ENCODE measurements at regions not wholly inside any gene's neighbourhood (a gene's known extent, or its start where the extent isn't known, plus 50 kb on each side); places are given as distances from the start of the nearest gene placed in this dataset.

DNA sequence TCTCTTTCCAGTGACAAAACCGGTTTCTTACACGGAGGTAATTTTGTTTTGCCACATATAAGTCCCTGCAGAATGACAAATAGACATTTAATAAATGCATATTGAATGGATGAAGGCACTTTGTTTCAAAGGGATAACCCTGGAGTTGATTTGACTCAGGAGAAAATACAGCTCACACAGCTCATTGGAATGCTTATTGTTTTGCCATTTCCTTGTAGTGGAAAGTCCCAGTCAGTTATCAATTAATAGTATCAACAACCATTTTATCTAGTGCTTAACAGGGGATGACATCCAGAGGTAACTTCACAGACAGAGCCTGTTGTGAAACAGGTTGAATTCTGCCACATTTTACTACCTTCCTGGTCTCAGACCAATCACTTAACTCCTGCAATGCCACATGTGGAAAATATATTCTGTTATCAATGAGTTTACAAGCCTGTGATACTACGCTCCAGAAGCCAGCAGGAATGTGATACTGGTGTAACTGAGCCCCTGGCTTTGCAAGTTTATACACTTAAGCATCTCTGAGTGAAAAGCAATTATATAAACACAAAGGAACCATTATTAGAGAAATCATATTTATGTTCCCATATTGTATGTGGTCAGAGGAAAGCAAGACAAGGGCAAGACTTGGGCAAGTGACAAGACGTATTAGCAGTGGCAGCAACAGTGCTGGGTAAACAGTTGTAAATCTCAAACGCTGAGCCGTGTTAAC, 123.1 kb upstream of the ANKRD55 start:
- Histone ChIP-seq H3K27me3 (ENCODE audit: control insufficient read depth, insufficient read depth, low read length) (no peaks in the 10 kb centered on the region), H3K36me3 (ENCODE audit: control insufficient read depth, insufficient read depth, low read length) (no peaks in the 10 kb centered on the region), H3K9ac (ENCODE audit: low read length) (no peak overlapping the region), H3K4me3 (ENCODE audit: low read length) (no peak overlapping the region), H3K27ac (ENCODE audit: low read depth, low read length) (no peak overlapping the region), H3K4me1 (ENCODE audit: control insufficient read depth, insufficient read depth, low read length) (peaks cover 9% of the 10 kb centered on the region)

- Histone ChIP-seq H3K27ac (ENCODE audit: low read depth, low read length) (no peak overlapping the region), H3K4me3 (ENCODE audit: low read length) (no peak overlapping the region), H3K36me3 (ENCODE audit: control insufficient read depth, insufficient read depth, low read length) (no peaks in the 10 kb centered on the region), H3K4me1 (ENCODE audit: control insufficient read depth, insufficient read depth, low read length) (peaks cover 9% of the 10 kb centered on the region), H3K27me3 (ENCODE audit: control insufficient read depth, insufficient read depth, low read length) (no peaks in the 10 kb centered on the region), H3K9ac (ENCODE audit: low read length) (no peak overlapping the region)
These were observed 121.7 kb upstream of the ANKRD55 start for GRCh38 chr5:56354836-56355235.

DNA sequence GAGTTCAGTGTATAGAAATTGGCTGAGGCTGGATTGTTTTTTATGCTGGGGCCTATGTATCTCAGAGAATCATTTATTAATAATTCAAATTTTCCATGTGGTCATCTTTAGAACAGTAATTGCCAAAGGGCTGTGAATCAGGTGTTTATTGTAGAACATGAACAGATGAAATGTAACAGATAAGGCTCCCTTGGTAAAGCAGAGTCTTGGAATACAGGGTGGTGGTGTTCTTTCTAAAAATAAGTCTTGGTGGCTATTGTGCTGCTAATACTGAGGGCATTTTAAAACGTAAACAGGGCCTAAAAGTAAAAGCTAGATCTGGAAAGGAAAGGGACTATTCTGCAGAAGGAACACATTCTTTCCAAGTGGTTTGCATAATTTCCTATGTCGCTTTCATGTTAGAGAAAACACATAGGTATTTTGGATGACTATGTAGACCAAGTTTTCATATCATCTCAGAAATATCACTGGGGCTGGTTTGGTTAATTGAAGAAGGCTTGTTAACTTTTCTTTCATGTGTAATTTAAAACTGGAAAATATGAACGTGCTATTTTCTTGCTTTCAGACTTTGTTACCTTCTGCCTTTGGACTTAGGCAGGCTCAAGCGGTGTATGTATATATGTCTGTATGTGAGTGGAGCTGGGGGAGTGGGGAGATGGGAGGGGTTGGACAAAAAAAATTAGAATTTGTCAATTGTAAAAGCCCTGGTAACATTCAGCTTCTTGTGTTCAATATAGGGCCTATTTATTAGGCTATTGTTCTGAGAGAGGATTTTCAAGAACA, 119.9 kb upstream of the ANKRD55 start:
- no peak overlapping the region for H3K9ac ChIP-seq (ENCODE audit: low read length)
- H3K36me3 ChIP-seq (ENCODE audit: control insufficient read depth, insufficient read depth, low read length): no peaks in the 10 kb centered on the region
- no peaks in the 10 kb centered on the region for H3K27me3 ChIP-seq (ENCODE audit: control insufficient read depth, insufficient read depth, low read length)
- H3K4me1 ChIP-seq (ENCODE audit: control insufficient read depth, insufficient read depth, low read length): peaks cover 5% of the 10 kb centered on the region
- no peak overlapping the region for H3K27ac ChIP-seq (ENCODE audit: low read depth, low read length)
- no peak overlapping the region for H3K4me3 ChIP-seq (ENCODE audit: low read length)

DNA sequence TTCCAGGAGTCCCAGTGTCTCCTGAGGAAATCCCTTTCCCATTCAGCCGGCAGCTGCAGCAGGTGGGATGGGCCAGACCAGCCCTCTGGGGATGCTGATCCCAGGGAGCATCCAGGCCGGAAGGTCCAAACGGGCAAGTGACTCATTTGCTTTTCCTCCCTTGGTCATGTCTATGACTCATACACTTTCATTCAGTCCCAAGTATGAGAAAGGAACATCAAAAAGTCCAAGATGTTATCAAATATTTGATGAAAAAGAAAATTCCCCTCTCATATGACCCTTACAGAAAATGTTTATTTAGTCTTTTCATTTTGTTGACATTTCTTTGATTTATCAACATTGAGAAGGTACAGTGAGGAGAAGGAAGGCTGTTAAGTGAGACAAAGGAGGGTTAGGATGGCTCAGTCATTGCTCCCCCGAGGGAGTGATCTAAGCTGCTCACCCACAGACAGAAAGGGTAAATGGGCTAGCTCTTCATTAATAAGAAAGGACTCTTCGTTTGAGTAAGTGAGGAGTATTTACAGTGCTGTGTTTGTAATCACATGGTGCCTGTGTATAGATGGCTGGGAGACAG, 117.6 kb upstream of the ANKRD55 start:
- Histone ChIP-seq H3K9ac (ENCODE audit: low read length) (no peak overlapping the region), H3K36me3 (ENCODE audit: control insufficient read depth, insufficient read depth, low read length) (no peaks in the 10 kb centered on the region), H3K4me3 (ENCODE audit: low read length) (no peak overlapping the region), H3K27me3 (ENCODE audit: control insufficient read depth, insufficient read depth, low read length) (no peaks in the 10 kb centered on the region), H3K4me1 (ENCODE audit: control insufficient read depth, insufficient read depth, low read length) (no peaks in the 10 kb centered on the region), H3K27ac (ENCODE audit: low read depth, low read length) (no peak overlapping the region)

- Histone ChIP-seq H3K36me3 (ENCODE audit: control insufficient read depth, insufficient read depth, low read length) (no peaks in the 10 kb centered on the region), H3K4me3 (ENCODE audit: low read length) (no peak overlapping the region), H3K9ac (ENCODE audit: low read length) (no peak overlapping the region), H3K27me3 (ENCODE audit: control insufficient read depth, insufficient read depth, low read length) (no peaks in the 10 kb centered on the region), H3K4me1 (ENCODE audit: control insufficient read depth, insufficient read depth, low read length) (no peaks in the 10 kb centered on the region), H3K27ac (ENCODE audit: low read depth, low read length) (no peak overlapping the region)
These were observed 117.0 kb upstream of the ANKRD55 start for GRCh38 chr5:56350011-56350596.

GRCh38 chr5:56349461-56349860, 116.3 kb upstream of the ANKRD55 start:
- no peaks in the 10 kb centered on the region for H3K27me3 ChIP-seq (ENCODE audit: control insufficient read depth, insufficient read depth, low read length)
- no peak overlapping the region for H3K27ac ChIP-seq (ENCODE audit: low read depth, low read length)
- H3K36me3 ChIP-seq (ENCODE audit: control insufficient read depth, insufficient read depth, low read length): no peaks in the 10 kb centered on the region
- no peak overlapping the region for H3K9ac ChIP-seq (ENCODE audit: low read length)
- no peak overlapping the region for H3K4me3 ChIP-seq (ENCODE audit: low read length)
- no peaks in the 10 kb centered on the region for H3K4me1 ChIP-seq (ENCODE audit: control insufficient read depth, insufficient read depth, low read length)

DNA sequence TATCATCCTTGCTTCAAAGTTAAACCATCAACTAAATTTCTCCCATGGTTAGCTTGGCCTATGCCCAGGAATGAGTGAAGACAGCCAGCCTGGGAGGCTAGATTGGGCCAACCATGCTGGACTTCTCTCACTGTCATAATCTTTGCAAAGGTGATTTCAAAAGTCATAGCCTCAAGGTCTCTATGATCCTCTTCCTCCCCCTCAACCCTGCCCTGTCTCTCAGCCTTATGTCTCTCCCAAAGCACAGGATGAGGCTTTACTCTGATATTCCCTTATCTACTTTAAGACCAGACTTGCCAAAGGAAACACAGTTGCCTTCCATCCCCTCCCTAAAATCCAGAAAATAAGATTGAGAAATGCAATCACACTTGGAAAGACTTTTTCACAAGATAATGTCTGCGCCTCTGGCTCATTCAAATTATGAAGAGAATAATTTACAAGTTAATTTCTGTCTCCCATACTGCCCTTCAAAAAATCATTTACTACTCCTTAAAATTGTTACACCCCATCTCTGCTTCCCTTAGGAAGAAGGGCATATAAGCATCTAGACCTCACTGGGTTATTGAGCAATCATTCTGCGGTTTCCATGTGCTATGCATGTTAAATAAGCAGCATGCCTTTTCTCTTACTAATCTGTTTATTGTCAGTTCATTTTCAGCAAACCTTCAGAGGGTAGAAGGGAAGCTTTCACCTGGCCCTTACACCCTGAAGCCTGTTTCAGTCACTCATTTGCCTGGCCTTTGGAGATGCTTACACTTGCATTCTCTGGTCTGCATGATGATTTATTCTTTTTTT, 113.8 kb upstream of the ANKRD55 start:
- Histone ChIP-seq H3K4me1 (ENCODE audit: control insufficient read depth, insufficient read depth, low read length) (no peaks in the 10 kb centered on the region), H3K9ac (ENCODE audit: low read length) (no peak overlapping the region), H3K27ac (ENCODE audit: low read depth, low read length) (no peak overlapping the region), H3K36me3 (ENCODE audit: control insufficient read depth, insufficient read depth, low read length) (no peaks in the 10 kb centered on the region), H3K4me3 (ENCODE audit: low read length) (no peak overlapping the region), H3K27me3 (ENCODE audit: control insufficient read depth, insufficient read depth, low read length) (no peaks in the 10 kb centered on the region)

DNA sequence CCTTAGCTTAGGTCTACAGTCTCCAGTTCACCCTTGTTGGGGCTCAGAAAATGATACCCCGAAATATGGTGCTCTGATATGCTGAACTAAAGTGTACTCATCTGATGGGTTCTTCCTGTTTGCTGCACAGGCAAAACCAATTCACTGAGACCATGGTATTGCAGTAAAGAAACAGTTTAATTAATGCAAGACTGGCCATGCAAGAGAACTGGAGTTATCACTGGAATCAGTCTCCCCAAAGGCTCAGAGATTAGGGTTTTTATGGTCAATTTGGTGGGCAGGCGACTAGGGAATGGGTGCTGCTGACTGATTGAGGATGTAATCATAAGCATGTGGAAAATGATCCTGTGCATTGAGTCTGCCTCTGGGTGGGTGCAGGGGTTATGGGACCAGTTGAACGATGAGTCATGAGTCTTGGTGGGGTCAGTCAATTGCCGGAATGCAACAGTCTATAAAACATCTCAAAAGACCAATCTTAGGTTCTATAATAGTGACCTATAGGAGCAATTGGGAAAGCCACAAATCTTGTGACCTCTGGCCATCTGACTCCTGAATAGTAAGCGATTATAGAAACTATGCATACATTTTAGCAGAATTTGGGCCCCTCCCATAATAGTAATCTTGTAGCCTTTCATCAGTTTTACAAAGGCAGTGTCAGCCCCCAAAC, 113.0 kb upstream of the ANKRD55 start:
- Histone ChIP-seq H3K27ac (ENCODE audit: low read depth, low read length) (no peak overlapping the region), H3K4me1 (ENCODE audit: control insufficient read depth, insufficient read depth, low read length) (no peaks in the 10 kb centered on the region), H3K9ac (ENCODE audit: low read length) (no peak overlapping the region), H3K27me3 (ENCODE audit: control insufficient read depth, insufficient read depth, low read length) (no peaks in the 10 kb centered on the region), H3K4me3 (ENCODE audit: low read length) (no peak overlapping the region), H3K36me3 (ENCODE audit: control insufficient read depth, insufficient read depth, low read length) (no peaks in the 10 kb centered on the region)

DNA sequence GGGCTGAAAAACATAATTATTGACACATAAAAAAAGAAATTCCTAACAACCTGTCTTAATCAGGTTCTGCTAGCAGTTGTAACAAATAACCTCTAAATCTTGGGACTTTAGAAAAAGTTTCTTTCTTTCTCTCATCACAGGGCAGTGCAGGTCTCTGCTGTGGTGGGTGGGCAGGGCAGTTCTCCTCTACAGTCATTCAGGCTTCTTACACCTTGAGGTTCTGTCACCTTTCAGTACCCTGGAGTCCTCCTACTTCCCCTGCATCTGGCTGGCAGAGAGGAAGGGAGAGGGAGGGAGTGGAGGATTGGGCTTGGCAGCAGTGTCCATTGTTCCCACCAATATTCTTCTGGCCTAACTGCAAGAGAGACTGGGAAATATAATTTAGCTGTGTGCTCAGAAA, 112.2 kb upstream of the ANKRD55 start:
- H3K27ac ChIP-seq (ENCODE audit: low read depth, low read length): no peak overlapping the region
- H3K4me3 ChIP-seq (ENCODE audit: low read length): no peak overlapping the region
- H3K9ac ChIP-seq (ENCODE audit: low read length): no peak overlapping the region
- no peaks in the 10 kb centered on the region for H3K4me1 ChIP-seq (ENCODE audit: control insufficient read depth, insufficient read depth, low read length)
- no peaks in the 10 kb centered on the region for H3K36me3 ChIP-seq (ENCODE audit: control insufficient read depth, insufficient read depth, low read length)
- H3K27me3 ChIP-seq (ENCODE audit: control insufficient read depth, insufficient read depth, low read length): no peaks in the 10 kb centered on the region

DNA sequence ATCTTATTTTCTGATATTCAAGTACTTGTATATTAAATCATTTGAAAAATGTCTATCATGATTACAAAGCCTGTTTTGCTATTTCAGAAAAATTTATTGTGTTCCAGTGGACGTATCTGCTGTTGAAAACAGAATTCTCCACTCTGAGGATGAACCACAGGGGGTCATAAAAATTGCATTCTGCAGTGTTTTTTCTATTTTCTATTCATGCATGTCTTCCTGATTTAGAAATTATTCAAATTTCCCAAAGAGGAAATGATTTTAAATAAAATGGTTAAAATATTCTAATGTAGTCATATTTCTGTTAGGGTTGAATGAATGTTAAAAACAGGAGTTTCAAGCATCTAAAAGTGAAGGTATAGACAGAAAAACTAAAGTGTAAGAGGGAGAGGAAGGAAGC, 111.5 kb upstream of the ANKRD55 start:
- no peak overlapping the region for H3K4me3 ChIP-seq (ENCODE audit: low read length)
- no peaks in the 10 kb centered on the region for H3K4me1 ChIP-seq (ENCODE audit: control insufficient read depth, insufficient read depth, low read length)
- no peaks in the 10 kb centered on the region for H3K36me3 ChIP-seq (ENCODE audit: control insufficient read depth, insufficient read depth, low read length)
- H3K9ac ChIP-seq (ENCODE audit: low read length): no peak overlapping the region
- H3K27me3 ChIP-seq (ENCODE audit: control insufficient read depth, insufficient read depth, low read length): no peaks in the 10 kb centered on the region
- no peak overlapping the region for H3K27ac ChIP-seq (ENCODE audit: low read depth, low read length)

- Histone ChIP-seq H3K27me3 (ENCODE audit: control insufficient read depth, insufficient read depth, low read length) (no peaks in the 10 kb centered on the region), H3K36me3 (ENCODE audit: control insufficient read depth, insufficient read depth, low read length) (no peaks in the 10 kb centered on the region), H3K4me3 (ENCODE audit: low read length) (no peak overlapping the region), H3K27ac (ENCODE audit: low read depth, low read length) (no peak overlapping the region), H3K4me1 (ENCODE audit: control insufficient read depth, insufficient read depth, low read length) (no peaks in the 10 kb centered on the region), H3K9ac (ENCODE audit: low read length) (no peak overlapping the region)
These were observed 110.9 kb upstream of the ANKRD55 start for GRCh38 chr5:56343988-56344387.

Measured in rectal smooth muscle tissue (tissue), 1 donor.